ELF-1 (cell line): ENCODE measurements at regions not wholly inside any gene's neighbourhood (a gene's known extent, or its start where the extent isn't known, plus 50 kb on each side); places are given as distances from the start of the nearest gene placed in this dataset.
"Not testable (repeated sequence)": the region's sequence is repeated elsewhere in the genome, so short reads cannot be mapped to it uniquely, and the experiment has no call there.

ENCODE experiments used
- DNase-seq: peaks from one replicate; pipeline ENCODE4 v3.0.0-alpha.2; 2016; ENCODE audit warnings: low read depth, low spot score

- DNase-seq, result no peak
Measured at GRCh38 chr1:183753464-183753891, 51.4 kb upstream of the RGL1 start.

GRCh38 chr1:183744132-183744913 is 60.6 kb upstream of the RGL1 start:
- no peak for DNase-seq

- no peak for DNase-seq
Measured at GRCh38 chr1:183742355-183742754, 62.6 kb upstream of the RGL1 start.

GRCh38 chr1:183739741-183740271 is 65.1 kb upstream of the RGL1 start:
- DNase-seq, result no peak

- no peak for DNase-seq
Measured at GRCh38 chr1:183739082-183739481, 65.8 kb upstream of the RGL1 start.

- not testable (repeated sequence) for DNase-seq
Measured at GRCh38 chr1:183737916-183738315, 67.0 kb upstream of the RGL1 start.

- no peak for DNase-seq
Measured at GRCh38 chr1:183736343-183736742, 68.6 kb upstream of the RGL1 start.

- no peak for DNase-seq
Measured at GRCh38 chr1:183735069-183735860, 69.7 kb upstream of the RGL1 start.

- peak; percentile 55 for DNase-seq
Measured at GRCh38 chr1:183734543-183735036, 70.3 kb upstream of the RGL1 start.

GRCh38 chr1:183733715-183734114 is 71.2 kb upstream of the RGL1 start:
- no peak for DNase-seq

GRCh38 chr1:183732236-183732880 is 72.6 kb upstream of the RGL1 start:
- DNase-seq, result no peak

GRCh38 chr1:183730886-183731573 is 73.9 kb upstream of the RGL1 start:
- no peak for DNase-seq

- DNase-seq, result no peak
Measured at GRCh38 chr1:183730107-183730724, 74.7 kb upstream of the RGL1 start.

- no peak for DNase-seq
Measured at GRCh38 chr1:183726825-183727224, 73.7 kb upstream of the APOBEC4 start.

GRCh38 chr1:183724350-183725042 is 71.4 kb upstream of the APOBEC4 start:
- DNase-seq, result no peak

GRCh38 chr1:183723571-183723970 is 70.5 kb upstream of the APOBEC4 start:
- DNase-seq, result no peak

- DNase-seq, result no peak
Measured at GRCh38 chr1:183721041-183721440, 67.9 kb upstream of the APOBEC4 start.

GRCh38 chr1:183720028-183720427 is 66.9 kb upstream of the APOBEC4 start:
- DNase-seq, result no peak

GRCh38 chr1:183719289-183719688 is 66.2 kb upstream of the APOBEC4 start:
- peak; percentile 60 for DNase-seq

- no peak for DNase-seq
Measured at GRCh38 chr1:183716286-183716685, 63.2 kb upstream of the APOBEC4 start.
